ENCODE measurements at regions not wholly inside any gene's neighbourhood (a gene's known extent, or its start where the extent isn't known, plus 50 kb on each side); places are given as distances from the start of the nearest gene placed in this dataset.

GRCh38 chr2:22126978-22127377 is 1003.2 kb downstream of the TDRD15 start:
- Histone ChIP-seq H3K9me3 (ENCODE audit: control insufficient read depth, insufficient read depth, low read depth, low read length) (no peaks in the 10 kb centered on the region), H3K4me1 (ENCODE audit: control insufficient read depth, extremely low read depth, insufficient read depth, low read length) (no peaks in the 10 kb centered on the region), H3K27me3 (ENCODE audit: control insufficient read depth, insufficient read depth, low read length) (no peaks in the 10 kb centered on the region), H2AFZ (ENCODE audit: low read length) (no peak overlapping the region), H3K79me2 (ENCODE audit: control insufficient read depth, insufficient read depth, low read length) (no peaks in the 10 kb centered on the region), H3K9ac (ENCODE audit: insufficient read depth, low read length) (no peak overlapping the region), H4K20me1 (ENCODE audit: control insufficient read depth, extremely low read depth, insufficient read depth, low read length) (no peaks in the 10 kb centered on the region), H3K4me3 (replicated peaks in 1 of 4; ENCODE audit: control extremely low read depth in 1 of 4, insufficient read depth in 1 of 4, low read depth in 3 of 4, low read length in 4 of 4) (no peak overlapping the region), H3K36me3 (ENCODE audit: control insufficient read depth, insufficient read depth, low read length) (no peaks in the 10 kb centered on the region), H3K27ac (ENCODE audit: insufficient read depth, low read length) (no peak overlapping the region), H3K4me2 (ENCODE audit: extremely low read depth, insufficient read depth, low read length) (no peak overlapping the region)
- TF ChIP-seq CTCF (conservative IDR thresholded peaks at IDR 0.05 in 1 of 2, IDR thresholded peaks at IDR 0.05 in 1 of 2; ENCODE audit: low read depth in 1 of 2, low read length in 2 of 2) (no peak), EZH2 (IDR thresholded peaks at IDR 0.05; ENCODE audit: low read length, missing control alignments) (no peak)
- no peak for DNase-seq (ENCODE audit: low read depth in 2 of 2)

- no peak overlapping the region for H3K9ac ChIP-seq (ENCODE audit: insufficient read depth, low read length)
- H2AFZ ChIP-seq (ENCODE audit: low read length), result no peak overlapping the region
- H4K20me1 ChIP-seq (ENCODE audit: control insufficient read depth, extremely low read depth, insufficient read depth, low read length), result no peaks in the 10 kb centered on the region
- TF ChIP-seq CTCF (conservative IDR thresholded peaks at IDR 0.05 in 1 of 2, IDR thresholded peaks at IDR 0.05 in 1 of 2; ENCODE audit: low read depth in 1 of 2, low read length in 2 of 2) (no peak), EZH2 (IDR thresholded peaks at IDR 0.05; ENCODE audit: low read length, missing control alignments) (no peak)
- no peaks in the 10 kb centered on the region for H3K9me3 ChIP-seq (ENCODE audit: control insufficient read depth, insufficient read depth, low read depth, low read length)
- no peak overlapping the region for H3K4me2 ChIP-seq (ENCODE audit: extremely low read depth, insufficient read depth, low read length)
- no peaks in the 10 kb centered on the region for H3K79me2 ChIP-seq (ENCODE audit: control insufficient read depth, insufficient read depth, low read length)
- no peak for DNase-seq (ENCODE audit: low read depth in 2 of 2)
- no peaks in the 10 kb centered on the region for H3K4me1 ChIP-seq (ENCODE audit: control insufficient read depth, extremely low read depth, insufficient read depth, low read length)
- H3K36me3 ChIP-seq (ENCODE audit: control insufficient read depth, insufficient read depth, low read length), result no peaks in the 10 kb centered on the region
- no peaks in the 10 kb centered on the region for H3K27me3 ChIP-seq (ENCODE audit: control insufficient read depth, insufficient read depth, low read length)
- H3K27ac ChIP-seq (ENCODE audit: insufficient read depth, low read length), result no peak overlapping the region
- no peak overlapping the region for H3K4me3 ChIP-seq (replicated peaks in 1 of 4; ENCODE audit: control extremely low read depth in 1 of 4, insufficient read depth in 1 of 4, low read depth in 3 of 4, low read length in 4 of 4)
These were observed 1010.7 kb downstream of the TDRD15 start for GRCh38 chr2:22134421-22134820.

- no peaks in the 10 kb centered on the region for H4K20me1 ChIP-seq (ENCODE audit: control insufficient read depth, extremely low read depth, insufficient read depth, low read length)
- no peak overlapping the region for H3K4me2 ChIP-seq (ENCODE audit: extremely low read depth, insufficient read depth, low read length)
- H3K27me3 ChIP-seq (ENCODE audit: control insufficient read depth, insufficient read depth, low read length), result no peaks in the 10 kb centered on the region
- H3K9ac ChIP-seq (ENCODE audit: insufficient read depth, low read length), result no peak overlapping the region
- H2AFZ ChIP-seq (ENCODE audit: low read length), result no peak overlapping the region
- H3K9me3 ChIP-seq (ENCODE audit: control insufficient read depth, insufficient read depth, low read depth, low read length), result no peaks in the 10 kb centered on the region
- TF ChIP-seq EZH2 (IDR thresholded peaks at IDR 0.05; ENCODE audit: low read length, missing control alignments), result no peak
- TF ChIP-seq CTCF (conservative IDR thresholded peaks at IDR 0.05 in 1 of 2, IDR thresholded peaks at IDR 0.05 in 1 of 2; ENCODE audit: low read depth in 1 of 2, low read length in 2 of 2), result no peak
- H3K4me1 ChIP-seq (ENCODE audit: control insufficient read depth, extremely low read depth, insufficient read depth, low read length), result no peaks in the 10 kb centered on the region
- H3K36me3 ChIP-seq (ENCODE audit: control insufficient read depth, insufficient read depth, low read length), result no peaks in the 10 kb centered on the region
- no peak overlapping the region for H3K4me3 ChIP-seq (replicated peaks in 1 of 4; ENCODE audit: control extremely low read depth in 1 of 4, insufficient read depth in 1 of 4, low read depth in 3 of 4, low read length in 4 of 4)
- H3K27ac ChIP-seq (ENCODE audit: insufficient read depth, low read length), result no peak overlapping the region
- no peaks in the 10 kb centered on the region for H3K79me2 ChIP-seq (ENCODE audit: control insufficient read depth, insufficient read depth, low read length)
- DNase-seq (ENCODE audit: low read depth in 2 of 2), result no peak
These were observed 1012.7 kb downstream of the TDRD15 start for GRCh38 chr2:22136446-22136845.
